AG09309 (cell line): ENCODE measurements at regions not wholly inside any gene's neighbourhood (a gene's known extent, or its start where the extent isn't known, plus 50 kb on each side); places are given as distances from the start of the nearest gene placed in this dataset.

ENCODE experiments used
- DNase-seq: peaks from one replicate; pipeline ENCODE4 v3.0.0-alpha.2; 2010; ENCODE audit warnings: low read depth
- H3K4me3 ChIP-seq: 2 replicates; pipeline ENCODE4 v1.5.1; 2011; ENCODE audit warnings: mild to moderate bottlenecking, low read depth, low read length, moderate library complexity; ENCODE audit not compliant: control insufficient read depth
- CTCF ChIP-seq: IDR thresholded peaks from 2 replicates; pipeline ENCODE4 v1.5.1; 2011; ENCODE audit warnings: mild to moderate bottlenecking, low read depth, low read length, inconsistent platforms; ENCODE audit not compliant: insufficient read depth, control insufficient read depth; ENCODE audit errors: missing control alignments

- no peak for TF ChIP-seq CTCF
- no peak for DNase-seq
Observed at GRCh38 chr7:15888090-15888489, 201.6 kb upstream of the MEOX2 start.

GRCh38 chr7:15886626-15887025, 200.1 kb upstream of the MEOX2 start:
- no peak for TF ChIP-seq CTCF
- no peak overlapping the region for H3K4me3 ChIP-seq
- no peak for DNase-seq

More at GRCh38 chr7:15888090-15888489, 201.6 kb upstream of the MEOX2 start:
- no peak overlapping the region for H3K4me3 ChIP-seq

- no peak for TF ChIP-seq CTCF
- no peak for DNase-seq
- H3K4me3 ChIP-seq: no peak overlapping the region
Observed at GRCh38 chr7:15885678-15886077, 199.2 kb upstream of the MEOX2 start.

DNA sequence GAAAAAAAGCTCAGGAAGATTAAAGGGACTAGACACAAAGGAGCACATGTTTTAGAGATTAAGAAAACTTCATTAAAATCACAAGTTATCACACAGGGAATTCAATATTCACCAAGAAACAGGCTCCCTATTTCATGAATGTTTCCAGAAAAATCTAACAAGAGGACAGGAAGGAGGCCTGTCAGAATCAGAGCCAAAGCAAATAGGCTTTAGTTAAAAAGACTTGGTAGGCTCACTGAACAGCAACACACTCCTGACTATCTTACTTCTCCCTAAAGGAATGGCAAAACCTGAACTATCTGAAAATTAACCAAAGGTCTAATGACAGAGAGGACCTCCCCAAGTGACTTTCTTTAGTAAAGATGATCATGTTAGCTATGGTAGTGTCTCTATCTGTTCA, 188.3 kb upstream of the MEOX2 start:
- no peak for DNase-seq
- H3K4me3 ChIP-seq: no peak overlapping the region
- no peak for TF ChIP-seq CTCF

DNA sequence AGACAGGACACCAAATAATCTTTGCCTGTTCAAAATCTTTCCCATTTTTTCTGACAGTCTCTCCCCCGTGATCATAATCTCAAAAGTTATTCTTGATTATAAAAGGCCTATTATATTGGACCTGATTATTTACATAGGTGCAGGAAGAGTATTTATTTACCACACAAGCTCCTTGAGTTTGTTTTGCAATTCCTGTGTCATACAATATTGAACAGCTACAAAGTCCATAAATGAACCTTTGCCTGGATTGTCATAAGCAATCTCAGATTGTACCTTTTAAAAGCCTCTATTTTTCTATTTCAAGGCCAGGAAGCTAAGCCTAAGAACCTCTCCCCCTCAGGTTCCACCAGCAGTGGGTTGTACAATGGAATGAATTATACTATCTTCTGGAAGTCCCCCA, 183.9 kb upstream of the MEOX2 start:
- H3K4me3 ChIP-seq: no peak overlapping the region
- no peak for DNase-seq

DNA sequence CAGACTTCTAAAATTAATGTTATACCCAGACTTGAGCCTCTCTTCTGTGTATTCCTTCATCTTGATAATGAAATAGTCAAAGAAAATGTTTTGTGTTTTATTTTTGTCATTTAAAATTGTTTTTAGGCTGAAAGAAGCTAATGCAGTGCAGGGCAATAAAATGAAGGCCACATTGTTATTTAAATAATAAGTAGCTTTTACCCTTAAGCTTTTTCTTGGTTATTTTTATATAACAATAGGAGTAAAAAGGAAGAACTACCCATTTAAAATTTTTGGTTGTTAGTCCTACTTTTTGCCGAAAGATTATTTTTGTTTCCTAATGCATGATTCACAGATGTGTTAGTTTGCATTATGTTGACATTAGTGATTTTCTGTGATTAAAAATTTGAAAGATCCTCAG, 181.0 kb upstream of the MEOX2 start:
- no peak overlapping the region for H3K4me3 ChIP-seq
- no peak for TF ChIP-seq CTCF
- no peak for DNase-seq

More for the DNA sequence above, 183.9 kb upstream of the MEOX2 start:
- no peak for TF ChIP-seq CTCF

- no peak for TF ChIP-seq CTCF
- no peak for DNase-seq
- no peak overlapping the region for H3K4me3 ChIP-seq
Observed at GRCh38 chr7:15866753-15867152, 180.3 kb upstream of the MEOX2 start.
